GM23338 (cell line): ENCODE measurements at regions not wholly inside any gene's neighbourhood (a gene's known extent, or its start where the extent isn't known, plus 50 kb on each side); places are given as distances from the start of the nearest gene placed in this dataset.

ENCODE experiments used
- CTCF ChIP-seq, 2 experiments: fragments of 200-600 bp in 1 of 2; sonication (generic) in 1 of 2; conservative IDR thresholded peaks; 2 replicates each; pipeline versions ENCODE4 v1.5.1 to v1.6.1; 2016 to 2017; ENCODE audit warnings: antibody characterized with exemption in 2 of 2, low read depth in 2 of 2, mild to moderate bottlenecking in 2 of 2, moderate library complexity in 1 of 2
- EZH2 ChIP-seq: fragments of 200-600 bp; sonication (generic); IDR thresholded peaks from one replicate; pipeline ENCODE4 v1.8.0; 2017; ENCODE audit warnings: antibody characterized with exemption, mild to moderate bottlenecking, low read depth; ENCODE audit not compliant: unreplicated experiment
- EZH2phosphoT487 ChIP-seq: fragments of 200-600 bp; sonication (generic); IDR thresholded peaks from one replicate; pipeline ENCODE4 v1.8.1; 2018; ENCODE audit warnings: antibody characterized with exemption; ENCODE audit not compliant: unreplicated experiment
- NANOG ChIP-seq: IDR thresholded peaks from 2 replicates; pipeline ENCODE4 v1.6.1; 2016; ENCODE audit warnings: antibody characterized with exemption, borderline replicate concordance
- POLR2AphosphoS5 ChIP-seq: IDR thresholded peaks from 2 replicates; pipeline ENCODE4 v1.6.1; 2016; ENCODE audit warnings: antibody characterized with exemption, low read depth
- STAT1 ChIP-seq: IDR thresholded peaks from one replicate; pipeline ENCODE4 v1.6.1; 2016; ENCODE audit warnings: antibody characterized with exemption; ENCODE audit not compliant: unreplicated experiment
- TF ChIP-seq, protein P1 (sequence below): IDR thresholded peaks from one replicate; pipeline ENCODE4 v1.6.1; 2018; ENCODE audit warnings: antibody characterized with exemption; ENCODE audit not compliant: unreplicated experiment

- TF ChIP-seq, protein P1, sequence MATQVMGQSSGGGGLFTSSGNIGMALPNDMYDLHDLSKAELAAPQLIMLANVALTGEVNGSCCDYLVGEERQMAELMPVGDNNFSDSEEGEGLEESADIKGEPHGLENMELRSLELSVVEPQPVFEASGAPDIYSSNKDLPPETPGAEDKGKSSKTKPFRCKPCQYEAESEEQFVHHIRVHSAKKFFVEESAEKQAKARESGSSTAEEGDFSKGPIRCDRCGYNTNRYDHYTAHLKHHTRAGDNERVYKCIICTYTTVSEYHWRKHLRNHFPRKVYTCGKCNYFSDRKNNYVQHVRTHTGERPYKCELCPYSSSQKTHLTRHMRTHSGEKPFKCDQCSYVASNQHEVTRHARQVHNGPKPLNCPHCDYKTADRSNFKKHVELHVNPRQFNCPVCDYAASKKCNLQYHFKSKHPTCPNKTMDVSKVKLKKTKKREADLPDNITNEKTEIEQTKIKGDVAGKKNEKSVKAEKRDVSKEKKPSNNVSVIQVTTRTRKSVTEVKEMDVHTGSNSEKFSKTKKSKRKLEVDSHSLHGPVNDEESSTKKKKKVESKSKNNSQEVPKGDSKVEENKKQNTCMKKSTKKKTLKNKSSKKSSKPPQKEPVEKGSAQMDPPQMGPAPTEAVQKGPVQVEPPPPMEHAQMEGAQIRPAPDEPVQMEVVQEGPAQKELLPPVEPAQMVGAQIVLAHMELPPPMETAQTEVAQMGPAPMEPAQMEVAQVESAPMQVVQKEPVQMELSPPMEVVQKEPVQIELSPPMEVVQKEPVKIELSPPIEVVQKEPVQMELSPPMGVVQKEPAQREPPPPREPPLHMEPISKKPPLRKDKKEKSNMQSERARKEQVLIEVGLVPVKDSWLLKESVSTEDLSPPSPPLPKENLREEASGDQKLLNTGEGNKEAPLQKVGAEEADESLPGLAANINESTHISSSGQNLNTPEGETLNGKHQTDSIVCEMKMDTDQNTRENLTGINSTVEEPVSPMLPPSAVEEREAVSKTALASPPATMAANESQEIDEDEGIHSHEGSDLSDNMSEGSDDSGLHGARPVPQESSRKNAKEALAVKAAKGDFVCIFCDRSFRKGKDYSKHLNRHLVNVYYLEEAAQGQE, result no peak
- no peak for TF ChIP-seq CTCF (conservative IDR thresholded peaks at IDR 0.05; ENCODE audit: low read depth in 2 of 2)
- TF ChIP-seq POLR2AphosphoS5, result no peak
- no peak for TF ChIP-seq EZH2
- TF ChIP-seq STAT1, result no peak
- TF ChIP-seq NANOG, result no peak
- no peak for TF ChIP-seq EZH2phosphoT487
Observed at GRCh38 chr3:98690876-98691275, 72.3 kb upstream of the ST3GAL6 start.
